ENCODE measurements at regions not wholly inside any gene's neighbourhood (a gene's known extent, or its start where the extent isn't known, plus 50 kb on each side); places are given as distances from the start of the nearest gene placed in this dataset.

GRCh38 chr5:116935561-116936162 is 361.0 kb upstream of the SEMA6A start:
- no peak for TF ChIP-seq CTCF (IDR thresholded peaks at IDR 0.05 in 2 of 3, conservative IDR thresholded peaks at IDR 0.05 in 1 of 3; ENCODE audit: control insufficient read depth in 2 of 3, extremely low read depth in 1 of 3, insufficient read depth in 1 of 3, low read depth in 3 of 3, low read length in 3 of 3)
- TF ChIP-seq POLR2AphosphoS5 (IDR thresholded peaks at IDR 0.05; ENCODE audit: low read length): no peak

Data from GM12878 (cell line).